Heart right ventricle (tissue), 16 donors: ENCODE measurements at regions not wholly inside any gene's neighbourhood (a gene's known extent, or its start where the extent isn't known, plus 50 kb on each side); places are given as distances from the start of the nearest gene placed in this dataset.

Experiments used
- ATAC-seq, 8 donors: fragments of 200-7000 bp; cut with Tn5 transposase; one replicate each; pipeline ENCODE4 v1.9.1; 2020; ENCODE audit warnings: mild to moderate bottlenecking in 8 of 8, moderate library complexity in 8 of 8, moderate number of reproducible peaks in 1 of 8
- DNase-seq, 2 donors: peaks; one replicate each; pipeline ENCODE4 v3.0.0-alpha.2; 2020
- H3K27ac ChIP-seq, 10 donors: fragments of 200-600 bp; sonication (generic) in 2 of 10; one replicate each; pipeline versions ENCODE4 v1.5.0 to v1.8.0; 2020 to 2022; ENCODE audit warnings: mild to moderate bottlenecking in 3 of 10
- H3K27me3 ChIP-seq, 7 donors: fragments of 200-600 bp; one replicate each; pipeline ENCODE4 v1.8.0; 2021 to 2022; ENCODE audit warnings: mild to moderate bottlenecking in 2 of 7
- H3K36me3 ChIP-seq, 9 donors: fragments of 200-600 bp; sonication (generic) in 1 of 9; one replicate each; pipeline versions ENCODE4 v1.5.0 to v1.8.0; 2020 to 2022; ENCODE audit warnings: mild to moderate bottlenecking in 2 of 9
- H3K4me1 ChIP-seq, 9 donors: fragments of 200-600 bp; sonication (generic) in 1 of 9; one replicate each; pipeline versions ENCODE4 v1.5.0 to v1.8.0; 2020 to 2022; ENCODE audit warnings: mild to moderate bottlenecking in 4 of 9
- H3K4me3 ChIP-seq, 10 donors: fragments of 200-600 bp; sonication (generic) in 2 of 10; one replicate each; pipeline versions ENCODE4 v1.5.0 to v1.8.0; 2020 to 2022; ENCODE audit warnings: mild to moderate bottlenecking in 7 of 10, moderate library complexity in 2 of 10
- H3K9me3 ChIP-seq, 11 donors: fragments of 200-600 bp in 10 of 11; sonication (generic) in 2 of 11; one replicate each; pipeline versions ENCODE4 v1.5.0 to v1.8.0; 2013 to 2022; ENCODE audit warnings: mild to moderate bottlenecking in 2 of 11, control low read depth in 1 of 11, moderate library complexity in 1 of 11
- CTCF ChIP-seq, 9 donors: fragments of 200-600 bp; sonication (generic) in 2 of 9; IDR thresholded peaks; one replicate each; pipeline versions ENCODE4 v1.5.0 to v1.8.0; 2021 to 2022; ENCODE audit warnings: antibody characterized with exemption in 9 of 9, mild to moderate bottlenecking in 5 of 9, moderate library complexity in 1 of 9
- WGBS, 2 donors: extraction: QIAGEN DNeasy Blood & Tissue Kit; methylation state at CpG; one replicate each; pipeline ENCODE4 v1.1.7; 2013; ENCODE audit warnings: inconsistent platforms in 1 of 2; 5-methylcytosine and 5-hydroxymethylcytosine counted together
- intact Hi-C, 10 donors: fragments of 100-400 bp; cut with DNase I; formaldehyde crosslinking; loops; one replicate each; pipeline versions ENCODE4 v1.11.1 to v1.14.2; 2022
- donor health status: Arrhythmogenic right ventricular cardiomyopathy.
- donor health status: ischemic (EF 13 %, LVEDD 7.1; RV severe dilation, severe dysfunction).
- donor health status: healthy with polysubstance abuse.
- donor health status: DM: no; HTN: yes; CAD: no.
- donor health status: DM: no; HTN: no; CAD: no.
- donor health status: ischemic (EF 25% LVEDD 6.9; RV normal size, moderate dysfunction).
- donor health status: ischemic (EF 25% LVEDD 5.7; RV mildly dilated, moderate dysfunction).
- donor health status: healthy.
- donor health status: DM: yes; HTN: yes; CAD: no.
- donor health status: Ischemic cardiomyopathy.
- donor health status: ischemic (EF 35%, LVEDD 5.7; RV mildly dilated, moderate dysfunction).
- donor health status: nonischemic (EF 11% LVEDD 7.7; RV severe dilation, severe dysfunction).
- donor health status: DM: yes; HTN: yes; CAD: no.
- donor health status: PGD.
- donor health status: ischemic (EF 29% LVEDD 5.4; RV normal size, mild dysfunction).
- donor health status: nonischemic (EF 23%, LVEDD 6.1; RV moderate dilation, normal function).

GRCh38 chr3:72458375-72458774 is 389.9 kb downstream of the SHQ1 start:
- ATAC-seq (no peak), DNase-seq (no peak)
- H3K9me3 ChIP-seq, result no peaks in the 10 kb centered on the region
- no peak overlapping the region for H3K4me3 ChIP-seq
- WGBS, 2 donors, result 83 to 89% methylated on average over 4 of the region's 4 CpGs
- H3K27ac ChIP-seq, result no peak overlapping the region
- no peaks in the 10 kb centered on the region for H3K27me3 ChIP-seq
- peaks cover 0 to 21% (median 15%) of the 10 kb centered on the region in 9 donors for H3K4me1 ChIP-seq
- intact Hi-C loops, result no loop called here
- H3K36me3 ChIP-seq, result no peaks in the 10 kb centered on the region
- TF ChIP-seq CTCF (IDR thresholded peaks at IDR 0.05), result no peak

GRCh38 chr3:72454441-72454840 is 393.8 kb downstream of the SHQ1 start:
- Histone ChIP-seq H3K27me3 (peaks cover 0 to 9% (median 0%) of the 10 kb centered on the region in 7 donors), H3K9me3 (no peaks in the 10 kb centered on the region), H3K36me3 (no peaks in the 10 kb centered on the region), H3K27ac (no peak overlapping the region), H3K4me1 (peaks cover 0 to 8% (median 0%) of the 10 kb centered on the region in 9 donors), H3K4me3 (no peak overlapping the region)
- ATAC-seq (no peak), DNase-seq (no peak)
- intact Hi-C loops, result no loop called here
- TF ChIP-seq CTCF (IDR thresholded peaks at IDR 0.05), result no peak
- WGBS, 2 donors, result 91 to 94% methylated on average over 3 of the region's 3 CpGs

GRCh38 chr3:72453706-72454105 is 394.5 kb downstream of the SHQ1 start:
- intact Hi-C loops, result no loop called here
- H3K27me3 ChIP-seq, result peaks cover 0 to 9% (median 0%) of the 10 kb centered on the region in 7 donors
- TF ChIP-seq CTCF (IDR thresholded peaks at IDR 0.05), result no peak
- WGBS, 2 donors, result 81 to 84% methylated on average over 2 of the region's 2 CpGs
- ATAC-seq, result no peak
- H3K4me1 ChIP-seq, result peaks cover 0 to 8% (median 0%) of the 10 kb centered on the region in 9 donors
- no peak overlapping the region for H3K27ac ChIP-seq
- DNase-seq, result no peak
- H3K36me3 ChIP-seq, result no peaks in the 10 kb centered on the region
- no peak overlapping the region for H3K4me3 ChIP-seq
- no peaks in the 10 kb centered on the region for H3K9me3 ChIP-seq

- H3K27ac ChIP-seq, result no peak overlapping the region
- intact Hi-C loops, result no loop called here
- TF ChIP-seq CTCF (IDR thresholded peaks at IDR 0.05), result no peak
- no peak overlapping the region for H3K4me3 ChIP-seq
- ATAC-seq, result no peak
- H3K4me1 ChIP-seq, result peaks cover 0 to 9% (median 0%) of the 10 kb centered on the region in 9 donors
- H3K27me3 ChIP-seq, result peaks cover 0 to 9% (median 0%) of the 10 kb centered on the region in 7 donors
- 72 to 81% methylated on average over 5 of the region's 5 CpGs for WGBS, 2 donors
- H3K36me3 ChIP-seq, result no peaks in the 10 kb centered on the region
- no peak for DNase-seq
- no peaks in the 10 kb centered on the region for H3K9me3 ChIP-seq
These were observed 395.5 kb downstream of the SHQ1 start for GRCh38 chr3:72452745-72453144.
